IMR-90 (cell line): ENCODE measurements at regions not wholly inside any gene's neighbourhood (a gene's known extent, or its start where the extent isn't known, plus 50 kb on each side); places are given as distances from the start of the nearest gene placed in this dataset.
"Not testable (repeated sequence)": the region's sequence is repeated elsewhere in the genome, so short reads cannot be mapped to it uniquely, and the experiment has no call there.

Experiments
- ATAC-seq: fragments of 200-7000 bp; cut with Tn5 transposase; 2 replicates; pipeline ENCODE4 v1.9.1; 2020; ENCODE audit warnings: low read depth, mild to moderate bottlenecking, moderate library complexity
- BruUV-seq: library from RNA; stranded (reverse); fragments of 400-500 nt; replicated peaks from 2 replicates; lab custom pipeline; 2021; lab: Mats Ljungman, UMichigan
- CTCF ChIA-PET: fragments of 300-600 bp; formaldehyde crosslinking; extraction: SDS; loops from one replicate; lab custom pipeline; 2021; ENCODE audit warnings: antibody characterized with exemption; lab: Yijun Ruan, JAX
- POLR2A ChIA-PET: fragments of 300-600 bp; sonication (Branson Sonifier 250); formaldehyde crosslinking; loops from one replicate; lab custom pipeline; 2022; ENCODE audit warnings: antibody characterized with exemption; ENCODE audit not compliant: unreplicated experiment; lab: Charles Lee
- DNase-seq: peaks from one replicate; pipeline ENCODE4 v3.0.0; 2013
- H2AFZ ChIP-seq: replicated peaks from 2 replicates; pipeline ENCODE3; 2013; ENCODE audit warnings: low read length, mild to moderate bottlenecking; ENCODE audit not compliant: poor library complexity
- H2AK5ac ChIP-seq: 2 replicates; pipeline ENCODE4 v1.6.1; 2013; ENCODE audit warnings: low read depth, low read length, inconsistent platforms
- H2AK9ac ChIP-seq: replicated peaks from 2 replicates; pipeline ENCODE3; 2013; ENCODE audit warnings: mild to moderate bottlenecking, low read depth, low read length, moderate library complexity; ENCODE audit not compliant: poor library complexity
- H2BK120ac ChIP-seq: 2 replicates; pipeline ENCODE4 v1.6.1; 2013; ENCODE audit warnings: low read depth, low read length, inconsistent platforms
- H2BK15ac ChIP-seq: 3 replicates; pipeline ENCODE4 v1.6.1; 2013; ENCODE audit warnings: low read depth, low read length, inconsistent platforms
- H2BK20ac ChIP-seq: 2 replicates; pipeline ENCODE4 v1.6.1; 2013; ENCODE audit warnings: low read depth, mild to moderate bottlenecking, inconsistent platforms, low read length, moderate library complexity
- H2BK5ac ChIP-seq: 2 replicates; pipeline ENCODE4 v1.6.1; 2013; ENCODE audit warnings: mild to moderate bottlenecking, low read depth, low read length, inconsistent platforms; ENCODE audit not compliant: poor library complexity, severe bottlenecking
- H3K14ac ChIP-seq: replicated peaks from 2 replicates; pipeline ENCODE4 v1.6.1; 2013; ENCODE audit warnings: low read depth, low read length, inconsistent platforms
- H3K18ac ChIP-seq: 2 replicates; pipeline ENCODE4 v1.6.1; 2013; ENCODE audit warnings: low read depth, low read length, control low read depth
- H3K23ac ChIP-seq: 2 replicates; pipeline ENCODE4 v1.6.1; 2013; ENCODE audit warnings: low read depth, low read length, inconsistent platforms
- H3K27ac ChIP-seq: 2 replicates; pipeline ENCODE4 v1.5.1; 2013; ENCODE audit warnings: mild to moderate bottlenecking, control low read depth, low read length; ENCODE audit not compliant: insufficient read depth
- H3K27me3 ChIP-seq: 2 replicates; pipeline ENCODE4 v1.6.1; 2013; ENCODE audit warnings: low read length; ENCODE audit not compliant: control insufficient read depth, insufficient read depth
- H3K36me3 ChIP-seq: 2 replicates; pipeline ENCODE4 v1.6.1; 2013; ENCODE audit warnings: low read length, mixed read lengths; ENCODE audit not compliant: control insufficient read depth, insufficient read depth
- H3K4ac ChIP-seq: 2 replicates; pipeline ENCODE4 v1.6.1; 2013; ENCODE audit warnings: low read depth, low read length, inconsistent platforms
- H3K4me1 ChIP-seq: 2 replicates; pipeline ENCODE4 v1.6.1; 2013; ENCODE audit warnings: low read length, mixed read lengths; ENCODE audit not compliant: control insufficient read depth, insufficient read depth
- H3K4me2 ChIP-seq: 2 replicates; pipeline ENCODE4 v1.6.1; 2013; ENCODE audit warnings: low read depth, mild to moderate bottlenecking, control low read depth, low read length, moderate library complexity
- H3K4me3 ChIP-seq: 2 replicates; pipeline ENCODE4 v1.5.1; 2013; ENCODE audit warnings: low read depth, mild to moderate bottlenecking, control low read depth, low read length, moderate library complexity; ENCODE audit not compliant: insufficient read depth
- H3K56ac ChIP-seq: 2 replicates; pipeline ENCODE4 v1.6.1; 2013; ENCODE audit warnings: low read length, inconsistent platforms; ENCODE audit not compliant: insufficient read depth; ENCODE audit errors: extremely low read depth
- H3K79me1 ChIP-seq, 2 experiments: 2 replicates each; pipeline ENCODE4 v1.6.1; 2013; ENCODE audit warnings: low read length in 2 of 2, inconsistent platforms in 1 of 2, low read depth in 1 of 2
- H3K9ac ChIP-seq: 2 replicates; pipeline ENCODE4 v1.6.1; 2013; ENCODE audit warnings: low read depth, low read length, control low read depth
- H3K9me1 ChIP-seq: 2 replicates; pipeline ENCODE4 v1.6.1; 2013; ENCODE audit warnings: low read length, inconsistent platforms; ENCODE audit not compliant: insufficient read depth
- H3K9me3 ChIP-seq: 2 replicates; pipeline ENCODE4 v1.6.1; 2013; ENCODE audit warnings: low read length; ENCODE audit not compliant: control insufficient read depth, insufficient read depth
- H4K20me1 ChIP-seq: 2 replicates; pipeline ENCODE4 v1.6.1; 2013; ENCODE audit warnings: low read length, inconsistent platforms; ENCODE audit not compliant: insufficient read depth
- H4K5ac ChIP-seq: 2 replicates; pipeline ENCODE4 v1.6.1; 2013; ENCODE audit warnings: mild to moderate bottlenecking, low read depth, low read length, control low read depth
- H4K8ac ChIP-seq, 2 experiments: 2 replicates each; pipeline ENCODE4 v1.6.1; 2013; ENCODE audit warnings: low read depth in 2 of 2, low read length in 2 of 2, control low read depth in 1 of 2, inconsistent platforms in 1 of 2
- H4K91ac ChIP-seq: 2 replicates; pipeline ENCODE4 v1.6.1; 2013; ENCODE audit warnings: low read depth, low read length, inconsistent platforms; ENCODE audit not compliant: insufficient read depth
- WGBS, 2 experiments: methylation state at CpG; one replicate each; pipeline versions ENCODE4 v1.1.5 to v1.1.7; 2013; ENCODE audit warnings: missing lambda C conversion rate in 2 of 2; ENCODE audit not compliant: insufficient read length in 1 of 2; ENCODE audit errors: extremely low coverage in 2 of 2; 5-methylcytosine and 5-hydroxymethylcytosine counted together
- dilution Hi-C: fragments of 300-500 bp; cut with HindIII; formaldehyde crosslinking; loops from one replicate; pipeline ENCODE4 v1.14.3; 2018; ENCODE audit warnings: low sequenced_read_pairs; ENCODE audit not compliant: unreplicated experiment
- in situ Hi-C: fragments of 300-500 bp; cut with MboI; formaldehyde crosslinking; loops from 3 replicates; pipeline ENCODE4 v1.14.3; 2019; ENCODE audit warnings: low sequenced_read_pairs, inconsistent platforms, mixed read lengths
- intact Hi-C: fragments of 100-400 bp; cut with micrococcal nuclease; formaldehyde crosslinking; loops from 2 replicates; pipeline ENCODE4 v1.10.0; 2022

DNA sequence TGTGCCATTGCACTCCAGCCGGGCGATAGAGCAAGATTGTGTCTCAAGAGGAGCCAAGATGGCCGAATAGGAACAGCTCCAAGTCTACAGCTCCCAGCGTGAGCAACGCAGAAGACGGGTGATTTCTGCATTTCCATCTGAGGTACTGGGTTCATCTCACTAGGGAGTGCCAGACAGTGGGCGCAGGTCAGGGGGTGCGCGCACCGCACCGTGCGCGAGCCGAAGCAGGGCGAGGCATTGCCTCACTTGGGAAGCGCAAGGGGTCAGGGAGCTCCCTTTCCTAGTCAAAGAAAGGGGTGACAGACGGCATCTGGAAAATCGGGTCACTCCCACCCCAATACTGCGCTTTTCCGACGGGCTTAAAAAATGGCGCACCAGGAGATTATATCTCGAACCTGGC lies 1083.7 kb upstream of the CDH8 start:
- H2BK120ac ChIP-seq, POLR2A ChIA-PET, in situ Hi-C loops, H3K4me1 ChIP-seq, H2BK5ac ChIP-seq, ATAC-seq, H2AK5ac ChIP-seq, H2AK9ac ChIP-seq, H3K23ac ChIP-seq, H4K91ac ChIP-seq, H4K8ac ChIP-seq, H3K9me3 ChIP-seq, dilution Hi-C loops, H2BK15ac ChIP-seq, H3K56ac ChIP-seq, DNase-seq, H2AFZ ChIP-seq, H3K36me3 ChIP-seq, H3K27ac ChIP-seq, H3K27me3 ChIP-seq, BruUV-seq, H3K9me1 ChIP-seq, H4K20me1 ChIP-seq, H3K9ac ChIP-seq, H3K4me2 ChIP-seq, H4K5ac ChIP-seq, H3K4me3 ChIP-seq, CTCF ChIA-PET, intact Hi-C loops, H3K18ac ChIP-seq, H3K79me1 ChIP-seq, H3K4ac ChIP-seq, H3K14ac ChIP-seq, H2BK20ac ChIP-seq: not testable (repeated sequence)
- 40% methylated on average over 1 of the region's 23 CpGs; no CpG with 5 or more reads in 1 of the 2 experiments for WGBS, 2 experiments
